ENCODE measurements at regions not wholly inside any gene's neighbourhood (a gene's known extent, or its start where the extent isn't known, plus 50 kb on each side); places are given as distances from the start of the nearest gene placed in this dataset.

GRCh38 chr10:105538874-105539273 is 897.8 kb downstream of the SORCS3 start:
- Histone ChIP-seq H3K36me3 (ENCODE audit: insufficient read depth, low read length) (no peaks in the 10 kb centered on the region), H3K27me3 (ENCODE audit: control insufficient read depth in 1 of 2, insufficient read depth in 2 of 2, low read length in 2 of 2) (no peaks in the 10 kb centered on the region), H3K9me3 (ENCODE audit: control insufficient read depth in 1 of 2, insufficient read depth in 1 of 2, low read length in 2 of 2) (peaks cover 0 to 3% of the 10 kb centered on the region in 2 experiments), H3K4me3 (ENCODE audit: low read length) (no peak overlapping the region), H3K27ac (ENCODE audit: low read depth in 1 of 2, low read length in 2 of 2) (no peak overlapping the region), H3K4me1 (ENCODE audit: insufficient read depth, low read length) (no peaks in the 10 kb centered on the region)
- Mint-ChIP-seq H3K36me3 (ENCODE audit: low read depth) (no peaks in the 10 kb centered on the region), H3K27ac (no peak overlapping the region), H3K27me3 (no peaks in the 10 kb centered on the region), H3K9me3 (peaks cover 5% of the 10 kb centered on the region), H3K4me1 (ENCODE audit: low read depth) (no peaks in the 10 kb centered on the region), H3K4me3 (no peak overlapping the region)
- no peak for ATAC-seq (ENCODE audit: poor library complexity)
- no peak for TF ChIP-seq CTCF (IDR thresholded peaks at IDR 0.05)
- ChIA-PET CTCF (no interaction called here), POLR2A (no interaction called here)
- DNase-seq = no peak
- intact Hi-C loops (cut with DNase I, micrococcal nuclease) = no loop called here

GRCh38 chr10:105535478-105535877 is 894.4 kb downstream of the SORCS3 start:
- CTCF ChIA-PET = no interaction called here

DNA sequence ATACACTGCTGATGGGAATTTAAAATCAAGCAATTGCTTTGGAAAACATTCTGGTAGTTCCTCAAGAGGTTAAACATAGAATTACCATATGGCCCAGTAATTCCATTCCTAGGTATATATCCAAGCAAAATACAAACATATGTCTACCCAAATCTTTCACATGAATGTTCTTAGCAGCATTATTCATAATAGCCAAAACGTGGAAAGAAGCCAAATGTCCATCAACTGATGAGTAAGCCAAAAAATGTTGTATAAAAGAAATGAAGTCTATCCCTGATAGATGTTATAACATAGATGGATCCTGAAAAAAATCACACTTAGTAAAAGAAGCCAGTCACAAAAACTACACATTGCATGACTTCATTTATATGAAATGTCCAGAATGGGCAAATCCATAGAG is 893.0 kb downstream of the SORCS3 start:
- Histone ChIP-seq H3K27me3 (ENCODE audit: control insufficient read depth in 1 of 2, insufficient read depth in 2 of 2, low read length in 2 of 2) (no peaks in the 10 kb centered on the region), H3K4me1 (ENCODE audit: insufficient read depth, low read length) (no peaks in the 10 kb centered on the region), H3K27ac (ENCODE audit: low read depth in 1 of 2, low read length in 2 of 2) (no peak overlapping the region), H3K36me3 (ENCODE audit: insufficient read depth, low read length) (no peaks in the 10 kb centered on the region), H3K9me3 (ENCODE audit: control insufficient read depth in 1 of 2, insufficient read depth in 1 of 2, low read length in 2 of 2) (peaks cover 0 to 3% of the 10 kb centered on the region in 2 experiments), H3K4me3 (ENCODE audit: low read length) (no peak overlapping the region)
- DNase-seq = no peak
- no peak for TF ChIP-seq CTCF (IDR thresholded peaks at IDR 0.05)
- H3K4me3 Mint-ChIP-seq = no peak overlapping the region
- H3K9me3 Mint-ChIP-seq = peaks cover 8% of the 10 kb centered on the region
- no peaks in the 10 kb centered on the region for H3K27me3 Mint-ChIP-seq
- no peaks in the 10 kb centered on the region for H3K36me3 Mint-ChIP-seq (ENCODE audit: low read depth)
- POLR2A ChIA-PET = no interaction called here
- H3K27ac Mint-ChIP-seq = no peak overlapping the region
- intact Hi-C loops (cut with DNase I, micrococcal nuclease) = no loop called here
- ATAC-seq (ENCODE audit: poor library complexity) = no peak
- CTCF ChIA-PET = no interaction called here
- H3K4me1 Mint-ChIP-seq (ENCODE audit: low read depth) = no peaks in the 10 kb centered on the region

More at GRCh38 chr10:105535478-105535877, 894.4 kb downstream of the SORCS3 start:
- H3K27ac ChIP-seq (ENCODE audit: low read depth in 1 of 2, low read length in 2 of 2) = no peak overlapping the region
- no peaks in the 10 kb centered on the region for H3K4me1 Mint-ChIP-seq (ENCODE audit: low read depth)
- DNase-seq (no peak), ATAC-seq (ENCODE audit: poor library complexity) (no peak)
- H3K36me3 ChIP-seq (ENCODE audit: insufficient read depth, low read length) = no peaks in the 10 kb centered on the region
- H3K9me3 ChIP-seq (ENCODE audit: control insufficient read depth in 1 of 2, insufficient read depth in 1 of 2, low read length in 2 of 2) = peaks cover 0 to 3% of the 10 kb centered on the region in 2 experiments
- no peak overlapping the region for H3K4me3 ChIP-seq (ENCODE audit: low read length)
- no peaks in the 10 kb centered on the region for H3K36me3 Mint-ChIP-seq (ENCODE audit: low read depth)
- no peaks in the 10 kb centered on the region for H3K27me3 ChIP-seq (ENCODE audit: control insufficient read depth in 1 of 2, insufficient read depth in 2 of 2, low read length in 2 of 2)
- peaks cover 8% of the 10 kb centered on the region for H3K9me3 Mint-ChIP-seq
- no peak overlapping the region for H3K27ac Mint-ChIP-seq
- H3K4me1 ChIP-seq (ENCODE audit: insufficient read depth, low read length) = no peaks in the 10 kb centered on the region
- H3K27me3 Mint-ChIP-seq = no peaks in the 10 kb centered on the region
- no peak for TF ChIP-seq CTCF (IDR thresholded peaks at IDR 0.05)
- no peak overlapping the region for H3K4me3 Mint-ChIP-seq
- POLR2A ChIA-PET = no interaction called here
- intact Hi-C loops (cut with DNase I, micrococcal nuclease) = no loop called here
